DMS79 treated with DMSO at 0.1 percent for 48 hours (cell line): ENCODE measurements at regions not wholly inside any gene's neighbourhood (a gene's known extent, or its start where the extent isn't known, plus 50 kb on each side); places are given as distances from the start of the nearest gene placed in this dataset.

ENCODE experiments used
- DNase-seq: peaks from one replicate; lab custom pipeline; 2025; lab: John Stamatoyannopoulos, UW

- no peak for DNase-seq
These were observed 300.4 kb upstream of the NT5C1B start for GRCh38 chr2:18889565-18890332.

DNA sequence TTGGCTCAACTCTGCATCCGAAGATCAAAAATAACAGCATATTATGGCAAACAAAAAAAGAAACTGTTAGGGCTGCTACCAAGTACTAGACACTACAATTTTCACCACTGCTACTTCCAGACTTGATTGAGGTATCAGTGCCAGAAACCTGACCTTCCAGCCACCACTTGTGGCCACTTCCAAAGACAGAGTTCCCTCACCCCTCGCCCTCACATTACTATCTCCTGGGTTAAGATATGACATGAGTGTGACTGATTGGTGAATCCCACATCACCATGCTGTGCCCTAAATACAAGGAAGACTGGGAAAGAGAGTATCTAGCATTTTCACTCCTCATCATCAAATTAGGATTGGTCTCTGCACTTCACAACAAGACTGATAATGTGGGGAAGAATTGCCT, 296.1 kb upstream of the NT5C1B start:
- DNase-seq: no peak

DNA sequence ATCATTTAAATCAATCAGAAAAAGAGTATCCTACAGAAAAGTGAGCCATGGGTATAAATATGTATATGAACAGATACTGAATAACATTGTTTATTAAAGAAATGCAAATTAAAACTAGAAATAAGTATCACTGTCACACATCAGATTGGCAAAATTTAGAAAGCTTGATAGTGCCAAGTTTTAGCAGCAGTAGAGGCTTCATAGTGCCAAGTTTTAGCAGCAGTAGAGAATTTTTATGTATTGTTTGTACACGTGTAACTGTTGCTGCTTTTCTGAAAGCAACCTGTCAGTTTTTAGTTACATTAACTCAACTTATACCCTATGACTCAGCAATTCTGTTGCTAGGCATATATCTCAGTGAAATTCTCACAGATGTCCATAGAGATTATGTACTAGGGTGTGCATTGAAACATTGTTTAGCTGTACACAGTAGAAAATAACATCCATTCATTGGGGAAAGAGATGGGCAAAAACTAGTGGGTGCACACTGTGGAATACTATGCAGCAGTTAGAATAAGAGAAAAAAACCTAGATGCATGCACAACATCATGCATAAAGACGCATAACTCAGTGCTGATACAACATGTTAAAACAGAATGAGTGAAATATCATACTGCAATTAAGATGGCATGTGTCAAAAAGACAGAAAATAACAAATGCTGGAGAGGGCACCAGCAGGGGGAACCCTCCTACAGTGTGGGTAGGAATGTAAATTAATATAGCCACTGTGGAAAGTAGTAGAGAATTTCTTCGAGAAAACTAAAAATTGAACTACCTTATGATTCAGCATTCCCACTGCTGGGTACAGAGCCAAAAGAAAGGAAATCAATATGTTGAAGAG, 294.5 kb upstream of the NT5C1B start:
- DNase-seq: no peak

- DNase-seq: no peak
These were observed 282.1 kb upstream of the NT5C1B start for GRCh38 chr2:18871430-18871829.

DNA sequence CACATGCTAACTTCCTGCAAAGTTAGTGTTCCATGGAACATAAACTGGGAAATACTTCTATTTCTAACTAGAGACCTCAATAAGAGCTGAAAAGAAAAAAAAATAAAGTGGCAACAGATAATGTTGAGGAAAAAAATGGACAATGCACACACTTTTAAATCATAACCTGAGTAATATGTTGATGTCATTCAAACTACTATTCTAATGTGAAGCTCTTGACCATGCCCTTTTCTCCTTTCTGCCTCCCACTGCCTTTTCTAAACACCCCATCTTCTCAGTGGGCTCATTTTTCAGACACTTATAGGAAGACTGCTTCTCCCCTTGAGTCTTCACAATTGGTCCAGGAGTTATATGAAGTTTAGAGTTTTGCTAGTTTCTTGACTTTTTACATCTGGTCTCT, 280.9 kb upstream of the NT5C1B start:
- no peak for DNase-seq

- DNase-seq: no peak
These were observed 272.6 kb upstream of the NT5C1B start for GRCh38 chr2:18861951-18862350.

- no peak for DNase-seq
These were observed 270.8 kb upstream of the NT5C1B start for GRCh38 chr2:18860179-18860578.

DNA sequence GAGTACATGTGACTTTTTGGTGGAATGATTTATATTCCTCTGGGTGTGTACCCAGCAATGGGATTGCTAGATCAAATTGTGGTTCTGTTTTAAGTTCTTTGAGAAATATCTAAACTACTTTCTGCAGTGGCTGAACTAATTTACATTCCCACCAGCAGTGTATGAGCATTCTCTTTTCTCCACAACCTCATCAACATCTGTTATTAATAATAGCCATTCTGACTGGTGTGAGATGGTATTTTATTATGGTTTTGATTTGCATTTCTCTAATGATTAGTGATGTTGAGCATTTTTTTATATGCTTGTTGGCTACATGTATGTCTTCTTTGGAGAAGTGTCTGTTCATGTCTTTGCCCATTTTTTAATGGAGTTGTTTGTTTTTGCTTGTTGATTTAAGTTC, 267.4 kb upstream of the NT5C1B start:
- DNase-seq: no peak

GRCh38 chr2:18855027-18855426, 265.7 kb upstream of the NT5C1B start:
- no peak for DNase-seq

DNA sequence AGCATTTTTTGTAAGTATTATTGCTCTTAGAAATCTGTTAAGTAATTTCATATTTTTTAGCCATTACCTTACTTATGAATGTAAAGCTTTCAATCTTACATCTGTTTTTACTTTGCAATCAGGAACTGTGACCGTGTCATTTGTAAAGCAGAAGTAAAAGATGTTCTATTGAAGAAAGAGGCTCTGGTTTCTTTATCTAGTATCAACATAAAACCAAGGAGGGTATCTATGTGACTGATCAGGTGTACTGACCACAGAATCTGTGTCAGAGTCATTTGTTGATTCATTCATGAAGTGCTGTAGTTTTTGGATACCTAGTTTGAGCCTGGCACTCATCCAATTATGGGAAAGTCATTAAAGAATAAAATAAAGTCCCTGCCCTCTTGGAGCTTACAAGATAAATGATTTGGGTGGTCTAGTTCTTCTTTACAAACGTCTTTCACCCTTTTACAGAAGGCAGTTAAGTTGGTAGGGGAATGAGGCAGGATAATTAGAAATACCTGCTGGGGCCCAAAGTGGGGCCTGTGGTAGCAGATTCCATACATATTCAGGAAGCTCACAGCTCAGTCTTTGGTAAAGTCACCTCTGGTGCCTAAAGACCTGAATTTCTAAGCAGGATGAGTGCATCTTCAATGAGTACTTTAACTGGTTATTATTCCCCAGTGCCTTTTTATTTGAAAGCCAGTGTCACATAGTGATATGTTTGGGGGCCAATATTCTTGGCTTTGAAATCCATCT, 260.6 kb upstream of the NT5C1B start:
- no peak for DNase-seq

DNA sequence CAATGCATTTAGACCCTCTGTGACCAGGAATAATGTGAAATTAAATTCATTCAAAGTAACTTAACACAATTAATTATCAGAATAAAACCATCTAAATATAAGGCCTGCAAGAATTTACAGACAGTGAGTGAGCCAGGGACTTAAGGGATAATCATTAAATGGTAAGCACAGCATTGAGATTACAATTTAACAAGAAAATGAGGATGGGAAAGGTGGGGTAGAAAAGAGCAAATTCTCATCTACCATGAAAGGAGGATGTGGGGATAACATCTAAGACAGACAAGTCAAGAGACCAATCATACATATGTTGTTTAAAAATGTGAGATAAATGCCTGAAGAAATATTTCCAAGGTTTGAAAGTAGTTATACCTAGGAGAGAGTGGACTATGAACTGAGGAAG, 259.3 kb upstream of the NT5C1B start:
- DNase-seq: no peak

GRCh38 chr2:18845854-18846445, 256.6 kb upstream of the NT5C1B start:
- DNase-seq: no peak

- no peak for DNase-seq
These were observed 253.5 kb upstream of the NT5C1B start for GRCh38 chr2:18842836-18843235.

DNA sequence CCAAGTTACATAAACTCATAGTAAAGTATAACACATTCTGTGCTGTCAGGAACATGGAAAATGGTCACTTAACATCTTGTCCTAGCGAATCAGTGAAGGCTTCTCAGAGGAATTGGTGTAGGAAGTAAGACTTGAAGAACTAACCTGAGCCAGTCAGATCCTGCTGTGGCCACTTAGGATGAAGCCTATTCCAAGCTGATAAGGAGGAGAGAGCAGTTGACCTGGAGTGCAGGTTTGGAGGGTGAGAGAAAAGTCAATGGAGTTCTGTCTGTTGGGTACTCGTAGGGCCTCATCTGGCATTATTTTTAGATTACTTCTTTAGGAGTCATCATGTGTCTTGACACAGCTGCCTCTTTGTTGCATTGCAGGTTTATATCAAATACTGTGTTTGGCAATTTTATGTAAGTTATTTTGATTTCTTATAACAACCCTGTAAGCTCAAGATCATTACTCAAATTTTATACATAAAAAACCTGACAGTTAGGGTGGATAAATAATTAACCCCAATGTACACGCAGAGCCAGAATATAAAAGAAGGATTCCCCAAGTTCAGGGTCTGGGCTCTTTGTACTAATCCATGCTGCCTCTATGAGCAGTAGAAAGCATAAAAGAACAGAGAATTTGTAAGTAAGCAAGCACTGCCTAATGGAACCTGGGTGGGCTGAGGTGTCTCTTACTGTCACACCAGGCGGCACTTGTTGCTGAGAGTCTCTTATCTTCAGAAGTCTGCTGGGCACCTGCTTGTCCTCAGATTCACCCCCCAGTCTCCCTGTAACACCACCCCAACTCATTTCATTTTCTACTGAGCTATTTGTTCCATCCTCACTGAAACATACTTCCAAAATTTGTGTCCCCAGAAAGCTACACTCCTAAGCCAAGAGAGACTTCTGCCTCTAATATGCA, 252.1 kb upstream of the NT5C1B start:
- no peak for DNase-seq

- no peak for DNase-seq
These were observed 247.9 kb upstream of the NT5C1B start for GRCh38 chr2:18837240-18837639.

DNA sequence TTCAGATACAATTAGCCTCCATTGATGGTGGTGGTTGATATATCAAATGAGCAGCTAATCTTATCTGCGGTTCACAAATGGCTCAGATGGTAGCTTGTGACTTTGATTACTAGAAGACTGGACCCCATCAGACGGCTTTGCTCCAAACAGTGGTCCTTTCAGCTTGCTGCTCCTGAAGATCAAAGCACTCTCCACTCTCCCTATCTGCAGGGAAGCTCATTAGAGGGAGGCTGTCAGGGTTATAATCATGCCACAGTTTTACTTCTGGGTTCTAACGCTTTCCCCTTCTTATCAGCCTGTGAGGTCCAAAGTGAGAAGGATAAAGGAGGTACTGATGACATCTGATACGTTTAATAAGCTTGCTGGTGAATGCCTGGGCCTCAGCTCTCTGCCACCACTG, 247.1 kb upstream of the NT5C1B start:
- DNase-seq: no peak

GRCh38 chr2:18835787-18836186, 246.4 kb upstream of the NT5C1B start:
- DNase-seq: no peak

- DNase-seq: no peak
These were observed 245.0 kb upstream of the NT5C1B start for GRCh38 chr2:18834341-18834740.

- DNase-seq: no peak
These were observed 244.6 kb upstream of the NT5C1B start for GRCh38 chr2:18833941-18834340.

DNA sequence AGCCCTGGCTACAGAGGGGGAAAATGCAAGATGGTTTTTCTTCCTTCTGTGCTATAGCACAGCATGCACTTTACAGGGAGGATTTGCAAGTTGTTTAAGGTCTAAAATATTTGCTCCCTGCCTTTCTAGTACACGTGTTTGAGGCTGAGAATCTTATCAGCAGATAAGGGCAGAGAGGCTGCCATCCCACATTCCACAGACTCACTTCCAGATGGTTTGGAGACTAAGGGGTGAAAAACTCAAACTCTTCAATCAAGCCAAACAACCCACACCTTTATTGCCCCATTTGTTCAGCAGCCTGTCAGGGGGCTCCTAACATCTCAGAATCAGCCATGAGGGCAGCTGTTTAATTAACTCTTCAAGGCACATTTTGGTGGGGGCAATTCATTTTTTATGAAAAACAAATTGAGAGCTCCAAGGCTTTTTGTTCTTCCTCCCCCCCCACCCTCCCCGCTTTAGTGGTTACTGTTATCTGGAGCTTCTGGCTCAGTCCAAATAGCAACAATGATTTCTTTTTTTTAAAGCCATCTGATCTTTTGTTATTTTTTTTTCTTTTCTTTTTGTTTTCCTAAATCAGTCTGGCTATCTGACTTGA, 242.6 kb upstream of the NT5C1B start:
- no peak for DNase-seq

- no peak for DNase-seq
These were observed 241.6 kb upstream of the NT5C1B start for GRCh38 chr2:18830962-18831361.
